PC-9 (cell line): ENCODE measurements at regions not wholly inside any gene's neighbourhood (a gene's known extent, or its start where the extent isn't known, plus 50 kb on each side); places are given as distances from the start of the nearest gene placed in this dataset.

Experiments
- BruUV-seq: library from RNA; stranded (reverse); fragments of 400-500 nt; replicated peaks from 2 replicates; lab custom pipeline; 2021; lab: Mats Ljungman, UMichigan
- CTCF ChIA-PET: fragments of 300-600 bp; sonication (Branson Sonifier 250); formaldehyde crosslinking; loops from one replicate; lab custom pipeline; 2022; ENCODE audit warnings: antibody characterized with exemption; lab: Charles Lee
- POLR2A ChIA-PET: fragments of 300-600 bp; sonication (Branson Sonifier 250); formaldehyde crosslinking; loops from one replicate; lab custom pipeline; 2022; ENCODE audit warnings: antibody characterized with exemption; ENCODE audit not compliant: unreplicated experiment; lab: Charles Lee
- DNase-seq, 2 experiments: peaks; one replicate each; pipeline versions ENCODE4 v3.0.0 to v3.0.0-alpha.2; 2015 to 2022; ENCODE audit warnings: mixed read lengths in 1 of 2
- H2AFZ ChIP-seq: fragments of 200-600 bp; sonication (generic); 2 replicates; pipeline ENCODE4 v1.8.1; 2017; ENCODE audit warnings: antibody characterized with exemption
- H3F3A ChIP-seq: fragments of 200-600 bp; sonication (generic); 2 replicates; pipeline ENCODE4 v1.8.1; 2017; ENCODE audit warnings: antibody characterized with exemption, mild to moderate bottlenecking, low read depth; ENCODE audit not compliant: insufficient read depth
- H3K27ac ChIP-seq: fragments of 200-600 bp; sonication (generic); 2 replicates; pipeline ENCODE4 v1.6.1; 2016; ENCODE audit warnings: mixed run types
- H3K27me3 ChIP-seq: fragments of 200-600 bp; sonication (generic); 2 replicates; pipeline ENCODE4 v1.6.1; 2016; ENCODE audit warnings: low read depth, mixed run types; ENCODE audit not compliant: insufficient read depth
- H3K36me3 ChIP-seq: fragments of 200-600 bp; sonication (generic); 2 replicates; pipeline ENCODE4 v1.6.1; 2016; ENCODE audit warnings: low read depth, mixed run types
- H3K4me1 ChIP-seq: fragments of 200-600 bp; sonication (generic); replicated peaks from 2 replicates; pipeline ENCODE4 v1.6.1; 2016; ENCODE audit warnings: mixed run types; ENCODE audit not compliant: insufficient read depth
- H3K4me2 ChIP-seq: fragments of 200-600 bp; sonication (generic); 2 replicates; pipeline ENCODE4 v1.6.1; 2017; ENCODE audit warnings: mixed run types
- H3K4me3 ChIP-seq: fragments of 200-600 bp; sonication (generic); 2 replicates; pipeline ENCODE4 v1.6.1; 2016; ENCODE audit warnings: mixed run types
- H3K79me2 ChIP-seq: fragments of 200-600 bp; sonication (generic); 2 replicates; pipeline ENCODE4 v1.6.1; 2017; ENCODE audit warnings: low read depth, mixed run types
- H3K9me2 ChIP-seq: fragments of 200-600 bp; sonication (generic); 2 replicates; pipeline ENCODE4 v1.8.1; 2017; ENCODE audit warnings: mild to moderate bottlenecking; ENCODE audit not compliant: insufficient read depth
- H3K9me3 ChIP-seq: fragments of 200-600 bp; sonication (generic); 2 replicates; pipeline ENCODE4 v1.8.1; 2016; ENCODE audit warnings: low read depth; ENCODE audit not compliant: insufficient read depth
- H4K20me1 ChIP-seq: fragments of 200-600 bp; sonication (generic); 2 replicates; pipeline ENCODE4 v1.8.1; 2017; ENCODE audit not compliant: insufficient read depth
- CTCF ChIP-seq: fragments of 200-600 bp; sonication (generic); conservative IDR thresholded peaks from 2 replicates; pipeline ENCODE4 v1.6.1; 2017; ENCODE audit warnings: mixed run types, antibody characterized with exemption, mild to moderate bottlenecking, moderate library complexity
- EZH2 ChIP-seq: fragments of 200-600 bp; sonication (generic); IDR thresholded peaks from 2 replicates; pipeline ENCODE4 v1.8.0; 2017; ENCODE audit warnings: antibody characterized with exemption, low read depth
- intact Hi-C: fragments of 100-400 bp; cut with micrococcal nuclease; formaldehyde crosslinking; loops from one replicate; pipeline ENCODE4 v1.10.0; 2022; ENCODE audit not compliant: unreplicated experiment

DNA sequence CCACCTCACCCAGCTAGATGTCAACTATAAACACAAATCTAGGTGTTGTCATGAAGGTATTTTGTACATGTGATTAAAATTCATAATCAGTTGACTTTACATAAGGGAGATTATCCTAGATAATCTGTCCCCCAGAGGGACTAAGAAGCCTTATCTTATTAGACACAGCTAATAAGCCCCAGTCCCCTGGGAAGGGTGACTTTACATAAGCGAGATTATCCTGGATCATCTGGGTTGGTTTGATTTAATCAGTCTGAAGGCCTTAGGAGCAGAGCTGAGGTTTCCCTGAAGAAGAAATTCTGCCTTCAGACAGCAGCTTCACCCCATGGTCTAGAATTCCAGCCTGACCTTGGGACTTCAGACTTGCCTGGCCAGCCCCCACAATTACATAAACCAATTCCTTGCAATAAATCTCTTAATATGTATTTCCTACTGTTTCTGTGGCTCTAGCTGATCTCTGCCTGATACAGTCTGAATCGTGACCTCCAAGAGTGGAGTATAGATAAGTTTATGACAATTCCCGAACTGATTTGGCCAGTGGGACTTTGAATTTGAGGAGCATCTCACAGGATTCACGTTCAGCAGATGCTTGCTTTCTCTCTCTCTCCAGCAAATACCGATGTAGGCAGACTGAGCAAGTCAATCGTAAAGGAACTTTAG, 66.5 kb downstream of the MRPL46 start:
- TF ChIP-seq EZH2 (no peak), CTCF (no peak)
- no peaks in the 10 kb centered on the region for H3K4me1 ChIP-seq
- peaks cover 85% of the 10 kb centered on the region for H3K27me3 ChIP-seq
- no peaks in the 10 kb centered on the region for H3K79me2 ChIP-seq
- H4K20me1 ChIP-seq, result no peaks in the 10 kb centered on the region
- H3K9me2 ChIP-seq, result no peaks in the 10 kb centered on the region
- intact Hi-C loops, result no loop called here
- H3F3A ChIP-seq, result no peaks in the 10 kb centered on the region
- ChIA-PET POLR2A (no interaction called here), CTCF (no interaction called here)
- no peaks in the 10 kb centered on the region for H3K9me3 ChIP-seq
- no peak for DNase-seq
- H3K36me3 ChIP-seq, result no peaks in the 10 kb centered on the region
- H3K27ac ChIP-seq, result no peak overlapping the region
- H2AFZ ChIP-seq, result no peak overlapping the region
- BruUV-seq, result no TSS peak
- H3K4me3 ChIP-seq, result no peak overlapping the region
- H3K4me2 ChIP-seq, result no peak overlapping the region

DNA sequence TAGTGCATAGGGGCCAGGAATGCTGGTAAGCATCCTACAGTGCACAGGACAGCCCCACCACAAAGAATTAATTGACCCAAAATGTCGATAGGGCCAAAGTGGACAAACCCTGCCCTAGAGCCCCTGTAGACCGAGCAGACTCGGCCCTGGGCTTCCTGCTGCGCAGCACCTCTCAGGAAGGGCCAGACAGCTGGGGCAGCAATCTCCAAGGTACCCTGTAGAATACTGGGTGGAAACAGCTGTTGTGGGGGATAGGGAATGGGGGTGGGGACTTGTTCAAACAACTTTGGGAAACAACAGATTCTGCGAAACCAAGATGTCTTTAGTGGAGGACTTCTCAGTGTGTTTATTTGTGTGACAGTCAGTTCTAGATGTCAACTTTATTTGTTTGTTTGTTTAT, 67.1 kb downstream of the MRPL46 start:
- Histone ChIP-seq H3K4me3 (no peak overlapping the region), H3F3A (no peaks in the 10 kb centered on the region), H3K4me1 (no peaks in the 10 kb centered on the region), H3K79me2 (no peaks in the 10 kb centered on the region), H4K20me1 (no peaks in the 10 kb centered on the region), H3K36me3 (no peaks in the 10 kb centered on the region), H2AFZ (no peak overlapping the region), H3K27ac (no peak overlapping the region), H3K4me2 (no peak overlapping the region), H3K27me3 (peaks cover 91% of the 10 kb centered on the region), H3K9me2 (no peaks in the 10 kb centered on the region), H3K9me3 (no peaks in the 10 kb centered on the region)
- no peak for DNase-seq
- no TSS peak for BruUV-seq
- ChIA-PET POLR2A (no interaction called here), CTCF (no interaction called here)
- intact Hi-C loops, result no loop called here
- TF ChIP-seq EZH2 (no peak), CTCF (no peak)

GRCh38 chr15:88399021-88399685, 68.0 kb downstream of the MRPL46 start:
- TF ChIP-seq CTCF (no peak), EZH2 (no peak)
- Histone ChIP-seq H2AFZ (no peak overlapping the region), H3K4me1 (no peaks in the 10 kb centered on the region), H3K36me3 (no peaks in the 10 kb centered on the region), H3K9me3 (no peaks in the 10 kb centered on the region), H3K79me2 (no peaks in the 10 kb centered on the region), H4K20me1 (no peaks in the 10 kb centered on the region), H3K27ac (no peak overlapping the region), H3F3A (no peaks in the 10 kb centered on the region), H3K9me2 (no peaks in the 10 kb centered on the region), H3K4me2 (no peak overlapping the region), H3K4me3 (no peak overlapping the region), H3K27me3 (peaks cover 92% of the 10 kb centered on the region)
- no peak for DNase-seq
- ChIA-PET POLR2A (no interaction called here), CTCF (no interaction called here)
- intact Hi-C loops, result no loop called here
- no TSS peak for BruUV-seq
